Fibroblast of skin of right quadriceps (primary cell): ENCODE measurements at regions not wholly inside any gene's neighbourhood (a gene's known extent, or its start where the extent isn't known, plus 50 kb on each side); places are given as distances from the start of the nearest gene placed in this dataset.

Experiments
- DNase-seq: peaks from one replicate; pipeline ENCODE4 v3.0.0-alpha.2; 2013

GRCh38 chr3:178258121-178258520 is 278.1 kb upstream of the KCNMB2 start:
- DNase-seq, result no peak

DNA sequence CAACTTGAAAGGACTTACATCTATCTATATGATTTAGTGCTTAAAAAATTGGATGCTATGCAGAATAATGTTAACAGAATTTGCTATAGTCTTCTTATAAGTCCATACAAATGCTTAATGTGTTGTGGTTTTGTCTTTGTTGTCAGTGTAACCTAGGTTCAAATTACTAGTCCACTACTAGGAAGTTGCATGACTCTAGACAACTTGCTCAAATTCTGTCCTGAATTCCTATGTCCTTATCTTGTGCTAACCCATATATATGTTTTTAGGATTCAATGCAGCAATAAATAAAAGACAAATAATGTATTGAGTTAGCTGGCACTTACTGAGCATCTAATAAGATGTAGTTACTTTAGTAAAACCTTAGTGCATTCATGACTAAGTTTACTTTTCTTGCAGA is 276.5 kb upstream of the KCNMB2 start:
- no peak for DNase-seq

DNA sequence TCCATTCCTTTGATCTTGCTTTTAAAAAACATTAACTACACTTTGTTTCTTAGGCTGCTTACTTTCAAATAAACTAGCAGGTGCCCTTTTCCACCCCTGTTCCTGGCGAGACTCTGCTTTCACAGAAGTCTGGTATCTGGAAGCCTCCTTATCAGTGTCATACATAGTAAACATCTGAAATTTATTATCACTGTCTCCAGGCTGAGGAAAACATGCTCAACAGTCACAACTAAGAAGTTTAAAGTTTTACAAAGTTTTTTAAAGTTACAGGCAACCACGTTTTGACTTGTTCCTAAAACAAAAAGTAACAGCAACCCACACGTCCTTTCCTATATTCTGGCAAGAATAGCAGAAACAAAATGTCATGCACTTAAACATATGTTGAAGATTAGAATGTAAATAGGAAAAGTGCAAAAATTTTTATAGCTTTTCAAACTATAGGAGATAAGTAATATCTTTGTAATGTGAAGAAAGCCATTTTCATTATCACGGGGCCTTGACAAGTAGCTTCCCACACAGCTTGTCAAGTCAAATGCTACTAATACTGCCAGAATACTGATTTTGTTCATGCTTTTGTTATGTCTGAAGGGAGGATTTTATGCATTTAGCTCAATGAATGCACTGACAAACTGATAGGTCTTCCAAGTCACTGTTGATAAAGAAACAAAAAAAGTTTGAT is 275.2 kb upstream of the KCNMB2 start:
- no peak for DNase-seq

GRCh38 chr3:178263236-178263916 is 272.9 kb upstream of the KCNMB2 start:
- no peak for DNase-seq

DNA sequence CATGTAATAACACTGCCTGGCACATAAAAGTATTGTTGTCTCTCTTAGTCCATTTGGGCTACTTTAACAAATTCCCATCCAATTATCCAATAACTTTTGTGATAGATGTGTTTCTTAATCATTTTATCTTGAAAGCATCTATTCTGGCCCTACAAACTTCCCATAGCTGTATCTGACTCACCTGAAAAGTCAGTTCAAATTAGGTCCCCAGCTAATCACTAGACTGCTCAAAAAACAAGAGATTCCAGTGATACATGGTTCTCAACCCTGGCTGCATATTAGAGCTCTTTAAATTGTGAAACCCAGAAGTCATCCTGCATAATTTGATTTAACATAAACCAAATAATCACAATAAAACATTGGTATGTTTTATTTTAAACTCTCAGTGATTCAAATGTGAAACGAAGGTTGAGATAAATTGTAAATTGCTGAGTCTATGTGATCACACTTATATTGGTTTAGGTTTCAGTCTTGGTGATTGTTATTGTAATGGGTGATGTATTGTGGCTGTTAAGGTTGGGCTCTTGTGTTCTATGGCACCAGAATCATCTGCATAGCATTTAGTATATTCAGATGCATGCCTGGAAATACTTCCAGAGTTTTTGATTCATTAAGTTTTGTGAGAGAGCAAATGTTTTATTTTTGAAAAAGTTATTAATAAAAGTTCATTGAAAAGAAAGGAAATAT is 268.9 kb upstream of the KCNMB2 start:
- no peak for DNase-seq

GRCh38 chr3:178270838-178271237 is 265.4 kb upstream of the KCNMB2 start:
- DNase-seq, result no peak

DNA sequence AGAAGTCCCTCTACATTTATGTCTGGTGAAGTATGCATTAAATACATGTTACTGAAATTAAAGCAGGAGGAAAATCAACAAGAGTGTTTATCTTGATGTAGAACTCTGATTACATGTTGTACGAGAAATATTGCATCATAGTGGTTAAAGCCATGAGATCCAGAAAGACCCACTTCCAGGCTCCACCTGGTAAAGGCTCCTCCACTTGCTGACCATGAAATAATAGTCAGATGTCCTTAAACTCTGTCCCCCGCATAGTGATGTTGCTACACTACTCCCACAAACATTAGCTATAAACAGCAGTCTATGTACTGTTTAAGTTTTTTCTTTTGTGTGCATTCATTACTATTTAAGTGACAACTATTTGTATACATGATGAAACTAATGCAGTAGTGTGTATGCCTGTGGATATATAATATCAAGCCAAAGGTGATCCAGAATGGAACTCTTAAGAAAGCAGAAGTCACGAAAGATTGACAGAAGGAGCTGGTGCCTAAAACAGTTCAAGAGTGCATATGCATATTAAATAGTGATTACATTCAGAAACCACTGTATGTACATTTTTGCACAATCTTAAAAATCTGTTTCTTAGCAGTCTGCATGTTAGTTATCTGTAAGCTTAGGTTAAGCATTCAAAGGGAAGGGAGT is 264.4 kb upstream of the KCNMB2 start:
- no peak for DNase-seq

GRCh38 chr3:178272841-178273240 is 263.4 kb upstream of the KCNMB2 start:
- no peak for DNase-seq

DNA sequence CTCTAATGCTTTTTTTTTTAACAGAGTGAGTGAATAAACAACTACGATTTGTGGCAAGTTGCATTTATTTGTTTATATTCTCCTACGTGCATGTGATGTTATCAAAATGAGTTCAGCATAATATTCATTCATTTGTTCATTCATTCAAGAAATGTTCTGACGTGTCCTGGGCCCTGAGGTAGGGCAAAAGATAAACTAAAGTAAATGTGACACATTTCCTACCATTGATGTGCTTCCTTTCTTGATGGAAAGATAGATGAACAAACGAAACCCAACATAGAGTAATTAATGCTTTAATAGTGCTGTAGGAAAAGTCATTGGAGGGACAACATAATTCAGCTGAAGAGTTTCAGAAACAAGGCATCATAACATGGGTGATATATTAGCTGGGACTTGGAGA is 261.5 kb upstream of the KCNMB2 start:
- DNase-seq, result no peak

DNA sequence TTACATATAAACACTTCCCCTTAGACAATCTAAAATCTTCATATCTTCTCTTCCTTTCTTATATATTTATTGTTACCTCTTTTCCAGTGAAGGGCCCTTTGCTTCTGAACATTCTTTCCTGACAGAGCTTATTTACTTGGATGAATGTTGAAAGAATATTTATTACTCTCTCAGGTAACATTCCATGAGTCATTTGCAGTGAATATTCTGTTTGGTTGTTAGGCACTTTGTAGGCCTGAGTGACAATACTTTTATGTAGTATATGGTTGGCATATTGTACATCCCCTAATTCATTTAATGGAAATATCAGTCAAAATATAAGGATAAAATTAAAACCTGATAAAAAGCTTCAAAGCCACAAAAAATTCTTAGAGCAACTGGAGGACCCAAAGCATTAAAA is 260.9 kb upstream of the KCNMB2 start:
- DNase-seq, result no peak

GRCh38 chr3:178275793-178276192 is 260.4 kb upstream of the KCNMB2 start:
- no peak for DNase-seq

- DNase-seq, result no peak
Observed at GRCh38 chr3:178277605-178278004, 258.6 kb upstream of the KCNMB2 start.

DNA sequence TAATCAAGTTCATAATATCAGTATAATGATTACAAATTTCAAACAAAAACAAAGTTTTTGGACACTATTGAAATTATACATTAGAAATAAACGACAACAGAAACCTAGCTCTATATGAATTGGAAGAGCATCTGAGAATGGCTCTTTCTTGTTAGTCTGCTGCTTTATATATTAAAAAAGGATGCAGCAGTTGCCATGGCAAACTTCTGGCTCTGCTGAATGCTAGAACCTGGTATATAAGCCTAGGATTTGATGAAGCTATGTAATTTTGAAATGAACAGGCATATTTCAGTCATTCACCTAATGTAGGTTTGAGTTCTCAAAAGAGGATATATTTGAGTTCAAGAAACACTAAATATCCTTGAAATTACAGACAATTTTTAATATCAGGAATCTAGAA is 252.7 kb upstream of the KCNMB2 start:
- no peak for DNase-seq

GRCh38 chr3:178284181-178284580 is 252.1 kb upstream of the KCNMB2 start:
- DNase-seq, result no peak

DNA sequence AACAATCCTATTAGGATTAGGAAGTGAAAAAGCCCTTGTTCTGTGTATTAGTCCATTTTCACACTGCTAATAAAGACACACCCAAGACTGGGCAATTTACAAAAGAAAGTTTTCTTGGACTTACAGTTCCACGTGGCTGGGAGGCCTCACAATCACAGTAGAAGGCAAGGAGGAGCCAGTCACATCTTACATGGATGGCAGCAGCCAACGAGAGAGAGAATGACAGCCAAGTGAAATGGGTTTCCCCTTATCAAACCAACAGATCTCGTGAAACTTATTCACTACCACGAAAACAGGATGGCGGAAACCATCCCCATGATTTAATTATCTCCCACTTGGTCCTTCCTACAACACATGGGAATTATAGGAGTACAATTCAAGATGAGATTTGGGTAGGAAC is 248.2 kb upstream of the KCNMB2 start:
- DNase-seq, result no peak

DNA sequence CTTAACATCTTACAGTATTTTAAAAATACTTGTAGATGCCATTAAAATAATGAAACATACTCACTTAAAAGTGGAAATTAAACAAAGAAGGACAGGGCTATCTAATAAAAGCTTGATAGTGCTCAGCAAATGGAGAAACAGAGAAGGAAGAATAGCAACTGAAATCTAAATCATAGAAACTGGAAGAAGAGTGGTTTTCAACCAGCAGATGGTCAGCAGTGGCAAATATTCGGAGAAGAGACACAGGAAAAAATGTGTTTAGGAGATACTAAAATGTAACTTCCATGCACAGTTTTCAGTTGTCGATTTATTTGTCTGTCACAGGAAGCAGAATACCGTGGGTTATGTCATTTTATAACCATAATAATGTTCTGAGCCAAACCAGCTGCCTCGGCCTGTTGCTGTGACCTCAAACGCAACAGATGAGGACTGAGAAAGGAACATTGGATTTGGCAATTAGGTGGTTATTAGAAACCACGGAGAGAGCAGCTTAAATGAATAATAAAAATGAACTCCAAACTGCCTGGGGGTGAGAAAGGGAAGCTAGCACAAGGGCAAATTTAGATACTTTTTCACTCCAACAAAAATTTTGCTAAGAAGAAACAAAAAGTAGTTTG is 246.6 kb upstream of the KCNMB2 start:
- DNase-seq, result no peak

DNA sequence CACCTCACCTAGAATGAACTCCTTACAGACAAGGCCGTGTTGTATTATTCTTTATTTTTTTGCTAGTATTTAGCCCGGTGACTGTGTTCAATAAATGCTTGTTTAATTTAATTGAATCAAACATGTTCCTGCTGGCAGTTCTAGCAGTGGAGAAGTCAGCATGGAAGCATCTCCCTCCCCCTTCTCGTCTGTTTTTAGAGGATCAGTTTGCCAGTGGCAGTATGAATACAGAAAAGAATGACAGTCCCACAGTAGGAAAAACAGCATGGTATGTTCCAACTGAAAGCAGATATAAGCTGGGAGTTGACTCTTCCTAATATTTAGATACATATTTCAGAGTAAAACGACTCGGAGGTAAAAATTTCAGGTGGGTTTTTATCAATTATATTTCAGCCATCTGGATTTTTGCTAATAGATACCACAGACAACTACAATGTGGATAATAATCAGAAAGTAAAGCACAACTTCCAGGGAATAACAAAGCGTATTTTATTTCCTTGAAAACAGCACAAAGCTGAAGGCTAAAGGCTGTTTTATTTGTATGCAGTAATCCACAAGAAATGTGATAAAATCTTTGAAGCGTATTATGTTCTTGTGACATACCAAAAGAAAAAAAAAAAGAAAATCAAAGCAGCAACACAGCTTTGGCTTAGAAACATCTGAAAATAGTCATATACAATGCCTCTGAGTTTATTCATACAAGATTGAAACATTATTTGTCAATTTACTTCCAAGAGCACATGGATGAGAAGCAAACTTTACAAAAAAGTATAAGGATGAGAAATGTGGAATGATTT is 244.5 kb upstream of the KCNMB2 start:
- no peak for DNase-seq

DNA sequence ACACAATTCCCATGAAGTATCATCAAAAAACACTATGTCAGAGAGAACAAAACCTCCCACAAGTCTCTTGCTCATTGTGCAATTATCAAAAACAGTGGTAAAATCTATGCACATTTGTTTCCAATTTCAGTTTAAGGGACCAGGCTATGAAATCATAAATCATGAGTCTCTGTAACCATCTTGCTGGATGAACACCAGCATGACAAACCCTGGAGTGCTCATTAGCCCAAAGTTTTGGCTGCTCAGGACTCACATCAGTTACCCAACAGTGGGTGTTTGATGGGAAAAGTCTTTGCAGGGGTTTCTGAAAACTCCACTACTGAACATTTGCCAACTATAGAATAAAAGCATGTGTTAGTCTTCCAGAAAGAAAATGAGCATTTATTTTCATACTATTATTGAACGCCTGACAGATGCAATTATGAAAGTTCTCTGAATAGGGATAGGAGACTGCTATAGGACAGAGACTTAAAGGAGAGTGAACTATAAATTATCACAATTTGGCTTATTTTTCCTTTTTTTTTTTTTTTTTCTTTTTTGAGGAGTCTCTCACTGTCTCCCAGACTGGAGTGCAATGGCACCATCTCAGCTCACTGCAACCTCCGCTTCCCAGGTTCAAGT is 240.8 kb upstream of the KCNMB2 start:
- DNase-seq, result peak; percentile 99

- DNase-seq, result no peak
Observed at GRCh38 chr3:178297199-178297598, 239.0 kb upstream of the KCNMB2 start.

DNA sequence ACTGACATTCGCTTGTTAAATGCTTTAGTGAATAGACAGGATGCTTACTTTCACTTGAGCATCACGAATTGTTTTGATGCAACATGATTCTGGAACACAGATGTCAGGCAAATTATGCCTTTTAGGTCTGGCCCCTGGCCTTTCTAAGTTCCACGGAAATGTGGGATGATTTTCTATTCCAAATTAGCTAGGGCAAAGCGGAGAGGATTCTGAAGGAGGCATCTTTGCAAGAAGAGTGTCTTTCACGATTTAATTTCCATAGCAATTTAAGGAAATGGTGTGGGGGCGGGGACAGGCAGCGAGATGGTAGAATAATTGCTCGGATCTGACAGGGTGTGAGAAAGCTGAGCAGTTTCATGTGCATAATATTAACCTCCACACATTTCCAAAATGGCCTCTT is 238.5 kb upstream of the KCNMB2 start:
- DNase-seq, result no peak

DNA sequence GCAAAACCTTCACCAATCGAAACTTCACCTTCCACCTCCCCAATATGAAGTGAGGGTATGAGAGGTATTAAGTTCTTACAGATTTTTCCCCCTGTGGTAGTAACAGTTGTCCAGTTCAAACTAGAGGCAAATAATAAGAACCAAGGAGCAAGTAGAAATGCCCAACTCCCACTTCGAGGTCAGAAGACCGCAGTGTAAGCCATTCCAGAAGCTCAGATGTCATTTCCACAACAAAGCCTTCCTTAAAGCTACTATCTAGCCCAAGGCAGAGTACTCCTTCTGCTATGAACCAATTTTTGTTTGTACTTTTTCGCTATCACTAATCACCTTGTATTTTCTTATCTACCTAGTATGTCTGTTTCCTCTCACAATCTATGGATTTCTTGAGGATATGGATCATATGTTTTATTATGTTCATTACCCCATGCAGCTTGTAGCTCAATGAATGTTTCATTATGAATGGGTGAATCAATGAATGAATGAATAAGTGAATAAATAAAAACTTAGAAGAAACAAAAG is 235.7 kb upstream of the KCNMB2 start:
- no peak for DNase-seq
